Activated CD8-positive, alpha-beta memory T cell treated with anti-CD3 and anti-CD28 coated beads, Interleukin-2, amount 50 U/mL, for 1 hour (primary cell): ENCODE measurements at regions not wholly inside any gene's neighbourhood (a gene's known extent, or its start where the extent isn't known, plus 50 kb on each side); places are given as distances from the start of the nearest gene placed in this dataset.

Source experiments
- DNase-seq: peaks from one replicate; pipeline ENCODE4 v3.0.0-alpha.2; 2020; ENCODE audit errors: extremely low read depth

GRCh38 chr15:62798536-62798935 is 244.0 kb upstream of the TPM1 start:
- DNase-seq = no peak

GRCh38 chr15:62799037-62799436 is 243.5 kb upstream of the TPM1 start:
- DNase-seq = no peak

- no peak for DNase-seq
Measured at GRCh38 chr15:62799919-62800318, 242.6 kb upstream of the TPM1 start.

- no peak for DNase-seq
Measured at GRCh38 chr15:62802612-62803011, 239.9 kb upstream of the TPM1 start.

- no peak for DNase-seq
Measured at GRCh38 chr15:62803856-62804400, 238.6 kb upstream of the TPM1 start.

GRCh38 chr15:62805502-62805901 is 237.0 kb upstream of the TPM1 start:
- no peak for DNase-seq

- no peak for DNase-seq
Measured at GRCh38 chr15:62807539-62808130, 234.9 kb upstream of the TPM1 start.

- no peak for DNase-seq
Measured at GRCh38 chr15:62809115-62809967, 233.2 kb upstream of the TPM1 start.

- DNase-seq = no peak
Measured at GRCh38 chr15:62809968-62810260, 232.6 kb upstream of the TPM1 start.

GRCh38 chr15:62812515-62812835 is 230.1 kb upstream of the TPM1 start:
- no peak for DNase-seq

GRCh38 chr15:62816342-62817069 is 226.0 kb upstream of the TPM1 start:
- no peak for DNase-seq

- DNase-seq = no peak
Measured at GRCh38 chr15:62818691-62819090, 223.9 kb upstream of the TPM1 start.

- DNase-seq = no peak
Measured at GRCh38 chr15:62821384-62822131, 221.0 kb upstream of the TPM1 start.

- no peak for DNase-seq
Measured at GRCh38 chr15:62822228-62822627, 220.3 kb upstream of the TPM1 start.

GRCh38 chr15:62823561-62823960 is 219.0 kb upstream of the TPM1 start:
- no peak for DNase-seq

GRCh38 chr15:62824111-62825015 is 218.2 kb upstream of the TPM1 start:
- no peak for DNase-seq

GRCh38 chr15:62825191-62825590 is 217.4 kb upstream of the TPM1 start:
- DNase-seq = no peak

- no peak for DNase-seq
Measured at GRCh38 chr15:62826561-62826960, 216.0 kb upstream of the TPM1 start.

- DNase-seq = no peak
Measured at GRCh38 chr15:62828364-62828763, 214.2 kb upstream of the TPM1 start.

GRCh38 chr15:62832231-62832630 is 210.3 kb upstream of the TPM1 start:
- DNase-seq = no peak

GRCh38 chr15:62833646-62834045 is 208.9 kb upstream of the TPM1 start:
- DNase-seq = no peak
